Trophoblast cell (in vitro differentiated cells and primary cell): ENCODE measurements at regions not wholly inside any gene's neighbourhood (a gene's known extent, or its start where the extent isn't known, plus 50 kb on each side); places are given as distances from the start of the nearest gene placed in this dataset.

Source experiments
- DNase-seq, 2 donors: peaks; one replicate each; pipeline ENCODE4 v3.0.0-alpha.2; 2016
- H2AFZ ChIP-seq: 2 replicates; pipeline ENCODE4 v1.6.1; 2013; ENCODE audit warnings: low read length, moderate library complexity, mild to moderate bottlenecking; ENCODE audit not compliant: insufficient read depth, poor library complexity
- H2AK5ac ChIP-seq: 2 replicates; pipeline ENCODE4 v1.6.1; 2013; ENCODE audit warnings: mild to moderate bottlenecking, low read length
- H2BK120ac ChIP-seq: 2 replicates; pipeline ENCODE4 v1.6.1; 2013; ENCODE audit warnings: low read length, mild to moderate bottlenecking, moderate library complexity; ENCODE audit not compliant: insufficient read depth, poor library complexity
- H2BK12ac ChIP-seq: 2 replicates; pipeline ENCODE4 v1.6.1; 2013; ENCODE audit warnings: mild to moderate bottlenecking, low read length, moderate library complexity
- H2BK5ac ChIP-seq: 2 replicates; pipeline ENCODE4 v1.6.1; 2013; ENCODE audit warnings: low read length, low read depth, moderate library complexity, mild to moderate bottlenecking; ENCODE audit not compliant: poor library complexity
- H3K14ac ChIP-seq: 2 replicates; pipeline ENCODE4 v1.6.1; 2013; ENCODE audit warnings: mild to moderate bottlenecking, low read length
- H3K18ac ChIP-seq: 2 replicates; pipeline ENCODE4 v1.6.1; 2013; ENCODE audit warnings: mild to moderate bottlenecking, low read length
- H3K23ac ChIP-seq: 2 replicates; pipeline ENCODE4 v1.6.1; 2013; ENCODE audit warnings: low read length
- H3K27ac ChIP-seq: 2 replicates; pipeline ENCODE4 v1.5.1; 2013; ENCODE audit warnings: low read depth, mild to moderate bottlenecking, inconsistent platforms, low read length, moderate library complexity
- H3K27me3 ChIP-seq: 2 replicates; pipeline ENCODE4 v1.6.1; 2013; ENCODE audit warnings: inconsistent platforms, mild to moderate bottlenecking, low read length, moderate library complexity; ENCODE audit not compliant: insufficient read depth
- H3K36me3 ChIP-seq, 2 experiments: 1 replicate in 1 of 2; 2 replicates in 1 of 2; pipeline ENCODE4 v1.6.1; 2013; ENCODE audit warnings: low read length in 2 of 2, mild to moderate bottlenecking in 2 of 2, moderate library complexity in 1 of 2; ENCODE audit not compliant: insufficient read depth in 2 of 2, control insufficient read depth in 1 of 2
- H3K4ac ChIP-seq: 2 replicates; pipeline ENCODE4 v1.6.1; 2013; ENCODE audit warnings: low read depth, mild to moderate bottlenecking, low read length, moderate library complexity
- H3K4me1 ChIP-seq, 2 experiments: 1 replicate in 1 of 2; 2 replicates in 1 of 2; pipeline ENCODE4 v1.6.1; 2013; ENCODE audit warnings: low read length in 2 of 2, mild to moderate bottlenecking in 2 of 2, moderate library complexity in 1 of 2; ENCODE audit not compliant: insufficient read depth in 2 of 2, control insufficient read depth in 1 of 2
- H3K4me2 ChIP-seq: 2 replicates; pipeline ENCODE4 v1.6.1; 2013; ENCODE audit warnings: inconsistent platforms, mild to moderate bottlenecking, low read length, moderate library complexity
- H3K4me3 ChIP-seq: 2 replicates; pipeline ENCODE4 v1.5.1; 2013; ENCODE audit warnings: mild to moderate bottlenecking, low read depth, low read length, inconsistent platforms
- H3K79me1 ChIP-seq: one replicate; pipeline ENCODE4 v1.6.1; 2013; ENCODE audit warnings: low read length
- H3K79me2 ChIP-seq: 2 replicates; pipeline ENCODE4 v1.6.1; 2013; ENCODE audit warnings: low read length, mild to moderate bottlenecking; ENCODE audit not compliant: control insufficient read depth, insufficient read depth, poor library complexity
- H3K9ac ChIP-seq: 2 replicates; pipeline ENCODE4 v1.6.1; 2013; ENCODE audit warnings: mild to moderate bottlenecking, low read length
- H3K9me3 ChIP-seq: 2 replicates; pipeline ENCODE4 v1.6.1; 2013; ENCODE audit warnings: low read depth, mild to moderate bottlenecking, control low read depth, inconsistent platforms, low read length; ENCODE audit not compliant: insufficient read depth
- H4K12ac ChIP-seq: 2 replicates; pipeline ENCODE4 v1.6.1; 2013; ENCODE audit warnings: low read depth, mild to moderate bottlenecking, low read length, moderate library complexity
- H4K8ac ChIP-seq: 2 replicates; pipeline ENCODE4 v1.6.1; 2013; ENCODE audit warnings: low read depth, mild to moderate bottlenecking, low read length, moderate library complexity
- H4K91ac ChIP-seq: one replicate; pipeline ENCODE4 v1.6.1; 2013; ENCODE audit warnings: low read depth, mild to moderate bottlenecking, low read length, moderate library complexity
- WGBS: extraction: QIAGEN DNeasy Blood & Tissue Kit; methylation state at CpG from one replicate; pipeline ENCODE4 v1.1.7; 2013; ENCODE audit warnings: missing lambda C conversion rate; ENCODE audit not compliant: insufficient read length, insufficient coverage; ENCODE audit errors: extremely low coverage; 5-methylcytosine and 5-hydroxymethylcytosine counted together

DNA sequence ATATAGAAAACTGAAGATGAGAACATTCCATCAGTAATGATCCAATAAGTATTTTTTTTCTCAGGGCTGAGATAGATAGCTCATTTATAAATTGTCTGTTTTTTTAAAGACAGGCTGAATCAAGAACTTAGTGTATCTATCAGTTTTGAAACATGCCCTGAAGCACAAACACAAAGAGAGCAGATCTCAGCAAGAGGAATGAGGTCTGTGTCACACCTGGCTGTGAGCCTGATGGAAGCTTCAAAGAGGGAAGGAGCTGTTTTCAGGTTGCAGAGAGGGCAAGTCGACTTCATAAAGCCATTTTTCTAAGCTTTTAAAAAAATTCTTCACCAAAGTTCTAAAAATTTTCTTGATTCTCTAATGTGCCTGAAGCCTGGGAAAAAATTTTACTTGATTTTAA lies 434.9 kb downstream of the PDGFC start:
- Histone ChIP-seq H3K9me3 (no peaks in the 10 kb centered on the region), H3K27me3 (no peaks in the 10 kb centered on the region), H3K36me3 (no peaks in the 10 kb centered on the region), H2AFZ (no peak overlapping the region), H3K4me2 (no peak overlapping the region), H3K4ac (no peak overlapping the region), H4K12ac (no peak overlapping the region), H2BK12ac (no peak overlapping the region), H4K91ac (no peak overlapping the region), H2AK5ac (no peak overlapping the region), H3K79me1 (no peaks in the 10 kb centered on the region), H3K79me2 (no peaks in the 10 kb centered on the region), H3K23ac (no peak overlapping the region), H2BK120ac (no peak overlapping the region), H3K27ac (no peak overlapping the region), H3K18ac (no peak overlapping the region), H3K4me1 (no peaks in the 10 kb centered on the region), H3K4me3 (no peak overlapping the region), H2BK5ac (no peak overlapping the region), H4K8ac (no peak overlapping the region), H3K9ac (no peak overlapping the region), H3K14ac (no peak overlapping the region)
- WGBS: no CpG with 5 or more reads among the region's 1 CpG
- DNase-seq: peak; percentile 71 to 80

DNA sequence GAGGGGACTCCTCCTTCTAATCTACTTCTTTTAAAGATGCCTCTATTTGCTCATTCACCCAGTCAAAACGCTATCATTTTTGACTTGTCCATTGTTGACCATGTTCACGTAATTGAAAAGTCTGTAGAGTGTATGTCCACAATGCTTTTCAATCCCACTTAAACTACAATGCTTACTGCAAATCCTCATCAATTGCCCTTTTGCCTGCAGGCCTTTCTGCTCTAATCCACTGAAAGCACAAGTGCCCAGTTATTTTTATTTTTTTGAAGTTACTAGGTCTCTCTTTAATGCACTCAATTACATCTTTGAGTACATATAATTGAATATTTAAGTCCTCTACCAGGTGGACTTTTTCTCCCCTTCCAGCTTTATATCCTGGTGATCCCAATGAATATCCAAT lies 437.4 kb downstream of the PDGFC start:
- Histone ChIP-seq H3K4me2 (no peak overlapping the region), H3K36me3 (no peaks in the 10 kb centered on the region), H4K12ac (no peak overlapping the region), H3K4me1 (no peaks in the 10 kb centered on the region), H3K18ac (no peak overlapping the region), H2AK5ac (no peak overlapping the region), H2BK120ac (no peak overlapping the region), H4K91ac (no peak overlapping the region), H3K27ac (no peak overlapping the region), H4K8ac (no peak overlapping the region), H3K9ac (no peak overlapping the region), H3K79me2 (no peaks in the 10 kb centered on the region), H2AFZ (no peak overlapping the region), H3K27me3 (no peaks in the 10 kb centered on the region), H3K14ac (no peak overlapping the region), H3K4ac (no peak overlapping the region), H2BK12ac (no peak overlapping the region), H3K4me3 (no peak overlapping the region), H3K79me1 (no peaks in the 10 kb centered on the region), H2BK5ac (no peak overlapping the region), H3K9me3 (no peaks in the 10 kb centered on the region), H3K23ac (no peak overlapping the region)
- no CpG with 5 or more reads among the region's 2 CpGs for WGBS
- DNase-seq: no peak

DNA sequence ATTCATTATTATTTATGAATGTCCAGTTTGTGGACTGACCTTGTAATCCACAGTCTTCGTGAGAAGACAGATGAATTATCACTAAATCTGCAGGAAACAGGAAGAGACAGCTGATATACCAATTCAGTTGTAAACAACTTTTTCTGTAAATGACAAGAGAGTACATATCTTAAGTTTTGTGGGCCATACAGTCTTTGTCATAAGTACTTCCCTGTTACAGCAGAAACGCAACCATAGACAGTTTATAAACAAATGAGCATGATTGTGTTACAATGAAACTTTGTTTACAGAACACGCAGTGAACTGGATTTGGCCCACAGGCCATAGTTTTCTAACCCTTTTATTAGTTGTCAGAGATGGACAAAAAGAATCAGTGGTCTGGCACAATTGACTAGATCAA lies 443.4 kb downstream of the PDGFC start:
- H2AFZ ChIP-seq: no peak overlapping the region

DNA sequence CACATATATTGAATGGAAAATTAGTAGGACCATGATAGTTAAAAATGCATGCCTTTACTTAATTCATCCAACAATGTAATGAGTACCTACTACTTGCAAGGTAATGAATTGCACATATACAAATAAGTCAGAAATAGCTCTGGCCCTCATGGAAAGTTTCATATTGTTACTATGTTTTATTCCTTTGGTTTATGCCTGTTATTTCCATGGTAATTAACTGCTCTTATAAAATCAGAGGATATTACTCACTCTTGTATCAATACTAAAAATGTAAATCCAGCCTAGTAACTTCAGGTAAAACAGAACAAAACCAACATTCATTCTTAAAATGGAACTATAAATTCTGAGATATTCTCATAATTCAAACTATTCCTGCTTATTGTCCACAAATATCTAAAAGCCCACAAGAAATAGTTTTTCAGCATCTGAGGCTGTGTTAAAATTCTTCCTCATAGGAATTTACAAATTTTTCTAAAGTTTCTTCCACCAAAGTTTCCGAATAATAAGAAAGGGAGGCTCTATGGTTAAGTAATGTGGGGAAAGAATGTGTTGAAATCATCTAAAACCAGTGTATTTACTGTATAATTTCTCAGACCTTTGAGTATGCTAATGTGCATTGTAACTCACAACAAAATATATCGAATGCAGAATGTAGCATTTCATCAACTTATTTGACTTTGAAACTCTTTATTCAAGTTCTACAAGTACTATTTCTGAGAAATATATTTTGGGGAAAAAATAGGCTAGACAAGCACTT lies 444.2 kb downstream of the PDGFC start:
- no peak overlapping the region for H4K12ac ChIP-seq
- H3K4me1 ChIP-seq: no peaks in the 10 kb centered on the region
- H3K27me3 ChIP-seq: no peaks in the 10 kb centered on the region
- no peak overlapping the region for H3K27ac ChIP-seq
- H2BK12ac ChIP-seq: no peak overlapping the region
- H3K4me3 ChIP-seq: no peak overlapping the region
- H2AK5ac ChIP-seq: no peak overlapping the region
- H3K14ac ChIP-seq: no peak overlapping the region
- no peak overlapping the region for H3K9ac ChIP-seq
- no peak overlapping the region for H3K4me2 ChIP-seq
- no peaks in the 10 kb centered on the region for H3K36me3 ChIP-seq
- no peak for DNase-seq
- no peak overlapping the region for H2BK5ac ChIP-seq
- no peak overlapping the region for H2BK120ac ChIP-seq
- WGBS: no CpG with 5 or more reads among the region's 2 CpGs
- H3K23ac ChIP-seq: no peak overlapping the region
- H3K9me3 ChIP-seq: no peaks in the 10 kb centered on the region
- H4K91ac ChIP-seq: no peak overlapping the region
- H3K18ac ChIP-seq: no peak overlapping the region
- H3K4ac ChIP-seq: no peak overlapping the region
- no peaks in the 10 kb centered on the region for H3K79me1 ChIP-seq
- H2AFZ ChIP-seq: no peak overlapping the region
- H4K8ac ChIP-seq: no peak overlapping the region
- no peaks in the 10 kb centered on the region for H3K79me2 ChIP-seq

More for the DNA sequence above, 443.4 kb downstream of the PDGFC start:
- Histone ChIP-seq H2BK5ac (no peak overlapping the region), H3K23ac (no peak overlapping the region), H4K12ac (no peak overlapping the region), H3K79me2 (no peaks in the 10 kb centered on the region), H3K4me1 (no peaks in the 10 kb centered on the region), H2BK12ac (no peak overlapping the region), H4K91ac (no peak overlapping the region), H3K9ac (no peak overlapping the region), H3K18ac (no peak overlapping the region), H3K27ac (no peak overlapping the region), H3K79me1 (no peaks in the 10 kb centered on the region), H3K36me3 (no peaks in the 10 kb centered on the region), H2BK120ac (no peak overlapping the region), H3K9me3 (no peaks in the 10 kb centered on the region), H3K4ac (no peak overlapping the region), H3K4me2 (no peak overlapping the region), H4K8ac (no peak overlapping the region), H3K4me3 (no peak overlapping the region), H3K14ac (no peak overlapping the region), H2AK5ac (no peak overlapping the region), H3K27me3 (no peaks in the 10 kb centered on the region)
- DNase-seq: no peak
- no CpG with 5 or more reads among the region's 3 CpGs for WGBS
